ENCODE measurements at regions not wholly inside any gene's neighbourhood (a gene's known extent, or its start where the extent isn't known, plus 50 kb on each side); places are given as distances from the start of the nearest gene placed in this dataset.

- no peaks in the 10 kb centered on the region for H3K4me1 ChIP-seq (ENCODE audit: insufficient read depth, low read length)
- H3K9me3 ChIP-seq (ENCODE audit: insufficient read depth, low read depth, low read length): peaks cover 42% of the 10 kb centered on the region
- 88% methylated on average over 4 of the region's 4 CpGs for WGBS
These were observed 336.6 kb downstream of the SLITRK2 start for GRCh38 chrX:146154191-146154590.

GRCh38 chrX:146160443-146161203 lies 343.0 kb downstream of the SLITRK2 start:
- Histone ChIP-seq H3K27ac (ENCODE audit: low read depth, low read length) (no peak overlapping the region), H3K27me3 (ENCODE audit: insufficient read depth, low read length) (no peaks in the 10 kb centered on the region), H3K9me3 (ENCODE audit: insufficient read depth, low read depth, low read length) (peaks cover 26% of the 10 kb centered on the region), H3K4me1 (ENCODE audit: insufficient read depth, low read length) (no peaks in the 10 kb centered on the region), H3K9ac (ENCODE audit: low read depth, low read length) (no peak overlapping the region), H3K36me3 (ENCODE audit: insufficient read depth, low read length) (no peaks in the 10 kb centered on the region), H3K4me3 (ENCODE audit: low read length) (no peak overlapping the region)

More at GRCh38 chrX:146154191-146154590, 336.6 kb downstream of the SLITRK2 start:
- no peak overlapping the region for H3K4me3 ChIP-seq (ENCODE audit: low read length)
- H3K27me3 ChIP-seq (ENCODE audit: insufficient read depth, low read length): no peaks in the 10 kb centered on the region
- no peak overlapping the region for H3K27ac ChIP-seq (ENCODE audit: low read depth, low read length)
- H3K36me3 ChIP-seq (ENCODE audit: insufficient read depth, low read length): no peaks in the 10 kb centered on the region
- H3K9ac ChIP-seq (ENCODE audit: low read depth, low read length): no peak overlapping the region

GRCh38 chrX:146173742-146174141 lies 356.1 kb downstream of the SLITRK2 start:
- H3K27ac ChIP-seq (ENCODE audit: low read depth, low read length): no peak overlapping the region
- H3K4me1 ChIP-seq (ENCODE audit: insufficient read depth, low read length): no peaks in the 10 kb centered on the region
- WGBS: 81% methylated on average over 3 of the region's 4 CpGs
- H3K4me3 ChIP-seq (ENCODE audit: low read length): no peak overlapping the region
- H3K9me3 ChIP-seq (ENCODE audit: insufficient read depth, low read depth, low read length): peaks cover 56% of the 10 kb centered on the region
- H3K36me3 ChIP-seq (ENCODE audit: insufficient read depth, low read length): no peaks in the 10 kb centered on the region
- no peak overlapping the region for H3K9ac ChIP-seq (ENCODE audit: low read depth, low read length)
- no peaks in the 10 kb centered on the region for H3K27me3 ChIP-seq (ENCODE audit: insufficient read depth, low read length)

GRCh38 chrX:146181858-146182257 lies 364.2 kb downstream of the SLITRK2 start:
- H3K4me1 ChIP-seq (ENCODE audit: insufficient read depth, low read length): no peaks in the 10 kb centered on the region
- WGBS: 96% methylated on average over 3 of the region's 4 CpGs
- H3K27me3 ChIP-seq (ENCODE audit: insufficient read depth, low read length): no peaks in the 10 kb centered on the region
- no peak overlapping the region for H3K4me3 ChIP-seq (ENCODE audit: low read length)
- H3K9me3 ChIP-seq (ENCODE audit: insufficient read depth, low read depth, low read length): peaks cover 46% of the 10 kb centered on the region
- no peaks in the 10 kb centered on the region for H3K36me3 ChIP-seq (ENCODE audit: insufficient read depth, low read length)
- H3K27ac ChIP-seq (ENCODE audit: low read depth, low read length): no peak overlapping the region
- H3K9ac ChIP-seq (ENCODE audit: low read depth, low read length): no peak overlapping the region

- H3K9me3 ChIP-seq (ENCODE audit: insufficient read depth, low read depth, low read length): peaks cover 59% of the 10 kb centered on the region
- H3K4me3 ChIP-seq (ENCODE audit: low read length): no peak overlapping the region
- no peak overlapping the region for H3K9ac ChIP-seq (ENCODE audit: low read depth, low read length)
- H3K27ac ChIP-seq (ENCODE audit: low read depth, low read length): no peak overlapping the region
- no peaks in the 10 kb centered on the region for H3K36me3 ChIP-seq (ENCODE audit: insufficient read depth, low read length)
- H3K27me3 ChIP-seq (ENCODE audit: insufficient read depth, low read length): no peaks in the 10 kb centered on the region
- no peaks in the 10 kb centered on the region for H3K4me1 ChIP-seq (ENCODE audit: insufficient read depth, low read length)
- WGBS: 81% methylated on average over 5 of the region's 5 CpGs
These were observed 368.9 kb downstream of the SLITRK2 start for GRCh38 chrX:146186540-146186939.

- Histone ChIP-seq H3K4me1 (ENCODE audit: insufficient read depth, low read length) (no peaks in the 10 kb centered on the region), H3K27me3 (ENCODE audit: insufficient read depth, low read length) (no peaks in the 10 kb centered on the region), H3K4me3 (ENCODE audit: low read length) (no peak overlapping the region), H3K27ac (ENCODE audit: low read depth, low read length) (no peak overlapping the region), H3K9me3 (ENCODE audit: insufficient read depth, low read depth, low read length) (peaks cover 50% of the 10 kb centered on the region), H3K36me3 (ENCODE audit: insufficient read depth, low read length) (no peaks in the 10 kb centered on the region), H3K9ac (ENCODE audit: low read depth, low read length) (no peak overlapping the region)
- WGBS: 15% methylated on average over 3 of the region's 3 CpGs
These were observed 371.7 kb downstream of the SLITRK2 start for GRCh38 chrX:146189371-146189770.

- H3K4me3 ChIP-seq (ENCODE audit: low read length): no peak overlapping the region
- H3K36me3 ChIP-seq (ENCODE audit: insufficient read depth, low read length): no peaks in the 10 kb centered on the region
- no peak overlapping the region for H3K27ac ChIP-seq (ENCODE audit: low read depth, low read length)
- no peak overlapping the region for H3K9ac ChIP-seq (ENCODE audit: low read depth, low read length)
- H3K9me3 ChIP-seq (ENCODE audit: insufficient read depth, low read depth, low read length): peaks cover 35% of the 10 kb centered on the region
- H3K27me3 ChIP-seq (ENCODE audit: insufficient read depth, low read length): no peaks in the 10 kb centered on the region
- no peaks in the 10 kb centered on the region for H3K4me1 ChIP-seq (ENCODE audit: insufficient read depth, low read length)
- 46% methylated on average over 3 of the region's 4 CpGs for WGBS
These were observed 391.2 kb downstream of the SLITRK2 start for GRCh38 chrX:146208821-146209220.

- Histone ChIP-seq H3K4me3 (ENCODE audit: low read length) (no peak overlapping the region), H3K27me3 (ENCODE audit: insufficient read depth, low read length) (no peaks in the 10 kb centered on the region), H3K4me1 (ENCODE audit: insufficient read depth, low read length) (no peaks in the 10 kb centered on the region), H3K9ac (ENCODE audit: low read depth, low read length) (no peak overlapping the region), H3K27ac (ENCODE audit: low read depth, low read length) (no peak overlapping the region), H3K9me3 (ENCODE audit: insufficient read depth, low read depth, low read length) (peaks cover 38% of the 10 kb centered on the region), H3K36me3 (ENCODE audit: insufficient read depth, low read length) (no peaks in the 10 kb centered on the region)
- 60% methylated on average over 1 of the region's 1 CpG for WGBS
These were observed 406.8 kb downstream of the SLITRK2 start for GRCh38 chrX:146224442-146224841.

GRCh38 chrX:146238173-146238572 lies 420.5 kb downstream of the SLITRK2 start:
- WGBS: 92% methylated on average over 2 of the region's 2 CpGs
- H3K9ac ChIP-seq (ENCODE audit: low read depth, low read length): no peak overlapping the region
- H3K27ac ChIP-seq (ENCODE audit: low read depth, low read length): no peak overlapping the region
- no peaks in the 10 kb centered on the region for H3K36me3 ChIP-seq (ENCODE audit: insufficient read depth, low read length)
- H3K27me3 ChIP-seq (ENCODE audit: insufficient read depth, low read length): no peaks in the 10 kb centered on the region
- H3K9me3 ChIP-seq (ENCODE audit: insufficient read depth, low read depth, low read length): peaks cover 65% of the 10 kb centered on the region
- H3K4me3 ChIP-seq (ENCODE audit: low read length): no peak overlapping the region
- no peaks in the 10 kb centered on the region for H3K4me1 ChIP-seq (ENCODE audit: insufficient read depth, low read length)

- Histone ChIP-seq H3K27ac (ENCODE audit: low read depth, low read length) (no peak overlapping the region), H3K4me3 (ENCODE audit: low read length) (no peak overlapping the region), H3K9me3 (ENCODE audit: insufficient read depth, low read depth, low read length) (peaks cover 71% of the 10 kb centered on the region), H3K9ac (ENCODE audit: low read depth, low read length) (no peak overlapping the region), H3K36me3 (ENCODE audit: insufficient read depth, low read length) (no peaks in the 10 kb centered on the region), H3K4me1 (ENCODE audit: insufficient read depth, low read length) (no peaks in the 10 kb centered on the region), H3K27me3 (ENCODE audit: insufficient read depth, low read length) (no peaks in the 10 kb centered on the region)
- 83% methylated on average over 1 of the region's 3 CpGs for WGBS
These were observed 424.3 kb downstream of the SLITRK2 start for GRCh38 chrX:146241902-146242301.

GRCh38 chrX:146243041-146243440 lies 425.4 kb downstream of the SLITRK2 start:
- Histone ChIP-seq H3K9me3 (ENCODE audit: insufficient read depth, low read depth, low read length) (peaks cover 60% of the 10 kb centered on the region), H3K4me3 (ENCODE audit: low read length) (no peak overlapping the region), H3K27me3 (ENCODE audit: insufficient read depth, low read length) (no peaks in the 10 kb centered on the region), H3K36me3 (ENCODE audit: insufficient read depth, low read length) (no peaks in the 10 kb centered on the region), H3K4me1 (ENCODE audit: insufficient read depth, low read length) (no peaks in the 10 kb centered on the region), H3K27ac (ENCODE audit: low read depth, low read length) (no peak overlapping the region), H3K9ac (ENCODE audit: low read depth, low read length) (no peak overlapping the region)
- 73% methylated on average over 2 of the region's 3 CpGs for WGBS

GRCh38 chrX:146259207-146259606 lies 441.6 kb downstream of the SLITRK2 start:
- no peaks in the 10 kb centered on the region for H3K36me3 ChIP-seq (ENCODE audit: insufficient read depth, low read length)
- H3K4me1 ChIP-seq (ENCODE audit: insufficient read depth, low read length): no peaks in the 10 kb centered on the region
- H3K9me3 ChIP-seq (ENCODE audit: insufficient read depth, low read depth, low read length): peaks cover 41% of the 10 kb centered on the region
- no peak overlapping the region for H3K9ac ChIP-seq (ENCODE audit: low read depth, low read length)
- 68% methylated on average over 10 of the region's 18 CpGs for WGBS
- no peaks in the 10 kb centered on the region for H3K27me3 ChIP-seq (ENCODE audit: insufficient read depth, low read length)
- no peak overlapping the region for H3K27ac ChIP-seq (ENCODE audit: low read depth, low read length)
- H3K4me3 ChIP-seq (ENCODE audit: low read length): no peak overlapping the region

Data from HUES64 (cell line).